ENCODE measurements at regions not wholly inside any gene's neighbourhood (a gene's known extent, or its start where the extent isn't known, plus 50 kb on each side); places are given as distances from the start of the nearest gene placed in this dataset.

- Histone ChIP-seq H3K4me1 (ENCODE audit: insufficient read depth) (no peaks in the 10 kb centered on the region), H2AFZ (no peak overlapping the region), H3K4me3 (no peak overlapping the region), H3K36me3 (replicated peaks; ENCODE audit: insufficient read depth, low read depth) (no peaks in the 10 kb centered on the region), H3K9me3 (ENCODE audit: low read depth) (no peaks in the 10 kb centered on the region), H3K4me2 (no peak overlapping the region), H3K27ac (no peak overlapping the region), H4K20me1 (ENCODE audit: insufficient read depth, poor library complexity, severe bottlenecking) (no peaks in the 10 kb centered on the region), H3K9me2 (replicated peaks; ENCODE audit: insufficient read depth) (no peaks in the 10 kb centered on the region), H3K79me2 (no peaks in the 10 kb centered on the region), H3K27me3 (no peaks in the 10 kb centered on the region)
- WGBS (ENCODE audit: low lambda C conversion rate, missing lambda C conversion rate): 78% methylated on average over 4 of the region's 4 CpGs
- DNase-seq (ENCODE audit: low spot score): no peak
- no peak for TF ChIP-seq EZH2 (IDR thresholded peaks at IDR 0.05; ENCODE audit: borderline replicate concordance)
- TF ChIP-seq CTCF (IDR thresholded peaks at IDR 0.05; ENCODE audit: poor library complexity): no peak
- TF ChIP-seq EZH2phosphoT487 (IDR thresholded peaks at IDR 0.05; ENCODE audit: low read depth, severe bottlenecking, unreplicated experiment): no peak
These were observed 58.4 kb upstream of the RND3 start for GRCh38 chr2:150545916-150546315.

DNA sequence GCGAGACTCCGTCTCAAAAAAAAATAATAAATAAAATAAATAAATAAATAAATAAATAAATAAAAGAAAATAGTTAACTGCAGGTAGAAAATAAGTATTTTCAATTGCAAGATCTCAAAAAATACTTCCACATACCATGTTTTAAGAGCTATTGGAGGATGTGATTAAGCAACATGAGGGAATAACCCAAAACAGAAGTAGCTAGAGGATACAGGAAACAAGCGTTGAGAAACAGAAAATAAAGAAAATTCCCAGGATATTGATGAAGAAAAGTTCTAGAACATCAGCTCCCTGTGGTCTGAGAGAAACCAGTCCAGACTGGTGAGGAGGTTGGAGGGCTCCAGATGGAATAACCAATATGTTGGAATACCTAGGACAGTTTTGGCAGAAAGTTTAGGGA is 57.3 kb upstream of the RND3 start:
- H3K36me3 ChIP-seq (replicated peaks; ENCODE audit: insufficient read depth, low read depth): no peaks in the 10 kb centered on the region
- H3K4me1 ChIP-seq (ENCODE audit: insufficient read depth): no peaks in the 10 kb centered on the region
- no peaks in the 10 kb centered on the region for H3K27me3 ChIP-seq
- H2AFZ ChIP-seq: no peak overlapping the region
- no peaks in the 10 kb centered on the region for H3K9me3 ChIP-seq (ENCODE audit: low read depth)
- 97% methylated on average over 3 of the region's 3 CpGs for WGBS (ENCODE audit: low lambda C conversion rate, missing lambda C conversion rate)
- H3K9me2 ChIP-seq (replicated peaks; ENCODE audit: insufficient read depth): no peaks in the 10 kb centered on the region
- H3K4me2 ChIP-seq: no peak overlapping the region
- TF ChIP-seq EZH2 (IDR thresholded peaks at IDR 0.05; ENCODE audit: borderline replicate concordance) (no peak), CTCF (IDR thresholded peaks at IDR 0.05; ENCODE audit: poor library complexity) (no peak), EZH2phosphoT487 (IDR thresholded peaks at IDR 0.05; ENCODE audit: low read depth, severe bottlenecking, unreplicated experiment) (no peak)
- H4K20me1 ChIP-seq (ENCODE audit: insufficient read depth, poor library complexity, severe bottlenecking): no peaks in the 10 kb centered on the region
- DNase-seq (ENCODE audit: low spot score): no peak
- H3K27ac ChIP-seq: no peak overlapping the region
- no peaks in the 10 kb centered on the region for H3K79me2 ChIP-seq
- H3K4me3 ChIP-seq: no peak overlapping the region

DNA sequence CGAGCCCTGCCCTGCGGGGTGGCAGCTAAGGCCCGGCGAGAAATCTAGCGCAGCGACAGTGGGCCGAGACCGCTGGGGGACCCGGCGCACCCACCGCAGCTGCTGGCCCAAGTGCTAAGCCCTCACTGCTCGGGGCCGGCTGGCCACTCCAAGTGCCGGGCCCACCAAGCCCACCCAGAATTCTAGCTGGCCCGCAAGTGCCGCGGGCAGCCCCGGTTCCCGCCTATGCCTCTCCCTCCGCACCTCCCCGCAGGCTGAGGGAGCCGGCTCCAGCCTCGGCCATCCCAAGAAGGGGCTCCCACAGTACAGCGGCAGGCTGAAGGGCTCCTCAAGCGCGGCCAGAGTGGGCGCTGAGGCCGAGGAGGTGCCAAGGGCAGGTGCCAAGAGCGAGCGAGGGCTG is 55.2 kb upstream of the RND3 start:
- no peaks in the 10 kb centered on the region for H3K9me3 ChIP-seq (ENCODE audit: low read depth)
- H3K9me2 ChIP-seq (replicated peaks; ENCODE audit: insufficient read depth): no peaks in the 10 kb centered on the region
- no peaks in the 10 kb centered on the region for H3K27me3 ChIP-seq
- H3K79me2 ChIP-seq: no peaks in the 10 kb centered on the region
- H2AFZ ChIP-seq: no peak overlapping the region
- WGBS (ENCODE audit: low lambda C conversion rate, missing lambda C conversion rate): 99% methylated on average over 18 of the region's 30 CpGs
- H3K4me3 ChIP-seq: no peak overlapping the region
- TF ChIP-seq EZH2phosphoT487 (IDR thresholded peaks at IDR 0.05; ENCODE audit: low read depth, severe bottlenecking, unreplicated experiment): no peak
- no peak for TF ChIP-seq CTCF (IDR thresholded peaks at IDR 0.05; ENCODE audit: poor library complexity)
- TF ChIP-seq EZH2 (IDR thresholded peaks at IDR 0.05; ENCODE audit: borderline replicate concordance): no peak
- H3K4me2 ChIP-seq: no peak overlapping the region
- H3K36me3 ChIP-seq (replicated peaks; ENCODE audit: insufficient read depth, low read depth): no peaks in the 10 kb centered on the region
- H4K20me1 ChIP-seq (ENCODE audit: insufficient read depth, poor library complexity, severe bottlenecking): no peaks in the 10 kb centered on the region
- no peak overlapping the region for H3K27ac ChIP-seq
- no peak for DNase-seq (ENCODE audit: low spot score)
- no peaks in the 10 kb centered on the region for H3K4me1 ChIP-seq (ENCODE audit: insufficient read depth)

GRCh38 chr2:150542172-150542571 is 54.7 kb upstream of the RND3 start:
- Histone ChIP-seq H3K27me3 (no peaks in the 10 kb centered on the region), H3K4me3 (no peak overlapping the region), H3K36me3 (replicated peaks; ENCODE audit: insufficient read depth, low read depth) (no peaks in the 10 kb centered on the region), H3K9me2 (replicated peaks; ENCODE audit: insufficient read depth) (no peaks in the 10 kb centered on the region), H3K9me3 (ENCODE audit: low read depth) (no peaks in the 10 kb centered on the region), H4K20me1 (ENCODE audit: insufficient read depth, poor library complexity, severe bottlenecking) (no peaks in the 10 kb centered on the region), H2AFZ (no peak overlapping the region), H3K4me1 (ENCODE audit: insufficient read depth) (no peaks in the 10 kb centered on the region), H3K79me2 (no peaks in the 10 kb centered on the region), H3K4me2 (no peak overlapping the region), H3K27ac (no peak overlapping the region)
- DNase-seq (ENCODE audit: low spot score): no peak
- TF ChIP-seq EZH2 (IDR thresholded peaks at IDR 0.05; ENCODE audit: borderline replicate concordance) (no peak), CTCF (IDR thresholded peaks at IDR 0.05; ENCODE audit: poor library complexity) (no peak), EZH2phosphoT487 (IDR thresholded peaks at IDR 0.05; ENCODE audit: low read depth, severe bottlenecking, unreplicated experiment) (no peak)
- WGBS (ENCODE audit: low lambda C conversion rate, missing lambda C conversion rate): 98% methylated on average over 5 of the region's 19 CpGs
